GM12878 (cell line): ENCODE measurements at regions not wholly inside any gene's neighbourhood (a gene's known extent, or its start where the extent isn't known, plus 50 kb on each side); places are given as distances from the start of the nearest gene placed in this dataset.

ENCODE experiments used
- BCLAF1 ChIP-seq: fragments of 450-650 bp; IDR thresholded peaks from 2 replicates; pipeline ENCODE4 v1.6.1; 2017; ENCODE audit warnings: antibody characterized with exemption, mild to moderate bottlenecking, moderate library complexity
- EP300 ChIP-seq, 2 experiments: fragments of 150-350 bp in 1 of 2; IDR thresholded peaks; 2 replicates each; pipeline ENCODE4 v1.6.1; 2011 to 2012; ENCODE audit warnings: low read depth in 2 of 2, low read length in 2 of 2, borderline replicate concordance in 1 of 2, improper control_type of control experiment in 1 of 2, inconsistent platforms in 1 of 2; ENCODE audit not compliant: control insufficient read depth in 1 of 2
- HDGF ChIP-seq: fragments of 450-650 bp; IDR thresholded peaks from 2 replicates; pipeline ENCODE4 v1.6.1; 2016; ENCODE audit warnings: antibody characterized with exemption
- MXI1 ChIP-seq: fragments of 150-350 bp; IDR thresholded peaks from 2 replicates; pipeline ENCODE4 v1.6.1; 2011; ENCODE audit warnings: low read depth, mild to moderate bottlenecking, inconsistent platforms, low read length, improper control_type of control experiment
- NFYA ChIP-seq: IDR thresholded peaks from 2 replicates; pipeline ENCODE4 v1.6.1; 2011; ENCODE audit warnings: low read depth, mild to moderate bottlenecking, low read length, improper control_type of control experiment, borderline replicate concordance
- PML ChIP-seq: IDR thresholded peaks from 2 replicates; pipeline ENCODE4 v1.6.1; 2012; ENCODE audit warnings: low read length, inconsistent platforms
- POLR2AphosphoS5 ChIP-seq: IDR thresholded peaks from 2 replicates; pipeline ENCODE4 v1.6.1; 2011; ENCODE audit warnings: mild to moderate bottlenecking, low read length, inconsistent platforms
- RCOR1 ChIP-seq: conservative IDR thresholded peaks from 2 replicates; pipeline ENCODE4 v1.6.1; 2012; ENCODE audit warnings: low read depth, low read length, improper control_type of control experiment
- SMAD1 ChIP-seq: fragments of 450-650 bp; IDR thresholded peaks from 2 replicates; pipeline ENCODE4 v1.6.1; 2018; ENCODE audit warnings: mild to moderate bottlenecking, low read depth; ENCODE audit not compliant: partially characterized antibody
- SUPT20H ChIP-seq: IDR thresholded peaks from 2 replicates; pipeline ENCODE4 v1.6.1; 2011; ENCODE audit warnings: low read depth, mild to moderate bottlenecking, low read length, moderate library complexity, borderline replicate concordance; ENCODE audit not compliant: control insufficient read depth
- TARDBP ChIP-seq: IDR thresholded peaks from 2 replicates; pipeline ENCODE4 v1.6.1; 2016; ENCODE audit warnings: borderline replicate concordance
- TF ChIP-seq, protein P1 (sequence below): IDR thresholded peaks from 2 replicates; pipeline ENCODE4 v1.6.1; 2011; ENCODE audit warnings: borderline replicate concordance, low read depth, mild to moderate bottlenecking, moderate library complexity, low read length; ENCODE audit not compliant: insufficient read depth, poor library complexity, severe bottlenecking
- TF ChIP-seq, protein P2 (sequence below): IDR thresholded peaks from 2 replicates; pipeline ENCODE4 v1.6.1; 2011; ENCODE audit warnings: low read depth, mild to moderate bottlenecking, low read length, moderate library complexity, borderline replicate concordance; ENCODE audit errors: extremely low read depth
- TF ChIP-seq, protein P3 (sequence below): fragments of 450-650 bp; IDR thresholded peaks from 2 replicates; pipeline ENCODE4 v1.6.1; 2016; ENCODE audit warnings: mild to moderate bottlenecking
- TF ChIP-seq, protein P4 (sequence below): IDR thresholded peaks from 2 replicates; pipeline ENCODE4 v1.6.1; 2012; ENCODE audit warnings: low read depth, low read length, improper control_type of control experiment

DNA sequence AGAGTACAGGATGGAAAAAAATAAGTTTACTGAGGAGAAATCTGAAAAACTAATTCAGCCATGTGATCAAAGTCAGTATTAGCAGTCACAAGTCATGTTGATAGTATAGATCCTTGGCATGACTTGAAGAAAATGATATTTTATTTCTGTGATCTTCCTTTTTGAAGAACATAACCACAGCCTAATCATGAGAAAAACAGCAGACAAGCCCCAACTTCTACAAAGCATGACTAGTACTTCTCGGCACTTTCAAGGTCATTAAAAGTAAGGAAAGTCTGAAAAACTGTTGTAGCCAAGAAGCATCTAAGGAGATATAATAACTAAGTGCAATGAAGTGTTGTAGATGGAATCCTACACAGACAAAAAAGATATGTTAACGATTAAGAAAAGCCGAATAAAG lies 264.1 kb upstream of the FOXG1 start (continued):
- TF ChIP-seq NFYA (no peak), RCOR1 (no peak), HDGF (no peak), EP300 (IDR thresholded peaks at IDR 0.05; ENCODE audit: borderline replicate concordance in 1 of 2, control insufficient read depth in 1 of 2, low read depth in 2 of 2, low read length in 2 of 2) (no peak), TARDBP (no peak), MXI1 (no peak), POLR2AphosphoS5 (no peak), PML (no peak), BCLAF1 (no peak), SMAD1 (no peak), SUPT20H (no peak)
- TF ChIP-seq, protein P1, sequence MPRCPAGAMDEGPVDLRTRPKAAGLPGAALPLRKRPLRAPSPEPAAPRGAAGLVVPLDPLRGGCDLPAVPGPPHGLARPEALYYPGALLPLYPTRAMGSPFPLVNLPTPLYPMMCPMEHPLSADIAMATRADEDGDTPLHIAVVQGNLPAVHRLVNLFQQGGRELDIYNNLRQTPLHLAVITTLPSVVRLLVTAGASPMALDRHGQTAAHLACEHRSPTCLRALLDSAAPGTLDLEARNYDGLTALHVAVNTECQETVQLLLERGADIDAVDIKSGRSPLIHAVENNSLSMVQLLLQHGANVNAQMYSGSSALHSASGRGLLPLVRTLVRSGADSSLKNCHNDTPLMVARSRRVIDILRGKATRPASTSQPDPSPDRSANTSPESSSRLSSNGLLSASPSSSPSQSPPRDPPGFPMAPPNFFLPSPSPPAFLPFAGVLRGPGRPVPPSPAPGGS = no peak
- TF ChIP-seq, protein P2, sequence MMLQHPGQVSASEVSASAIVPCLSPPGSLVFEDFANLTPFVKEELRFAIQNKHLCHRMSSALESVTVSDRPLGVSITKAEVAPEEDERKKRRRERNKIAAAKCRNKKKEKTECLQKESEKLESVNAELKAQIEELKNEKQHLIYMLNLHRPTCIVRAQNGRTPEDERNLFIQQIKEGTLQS = no peak
- TF ChIP-seq, protein P3, sequence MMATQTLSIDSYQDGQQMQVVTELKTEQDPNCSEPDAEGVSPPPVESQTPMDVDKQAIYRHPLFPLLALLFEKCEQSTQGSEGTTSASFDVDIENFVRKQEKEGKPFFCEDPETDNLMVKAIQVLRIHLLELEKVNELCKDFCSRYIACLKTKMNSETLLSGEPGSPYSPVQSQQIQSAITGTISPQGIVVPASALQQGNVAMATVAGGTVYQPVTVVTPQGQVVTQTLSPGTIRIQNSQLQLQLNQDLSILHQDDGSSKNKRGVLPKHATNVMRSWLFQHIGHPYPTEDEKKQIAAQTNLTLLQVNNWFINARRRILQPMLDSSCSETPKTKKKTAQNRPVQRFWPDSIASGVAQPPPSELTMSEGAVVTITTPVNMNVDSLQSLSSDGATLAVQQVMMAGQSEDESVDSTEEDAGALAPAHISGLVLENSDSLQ = no peak
- TF ChIP-seq, protein P4, sequence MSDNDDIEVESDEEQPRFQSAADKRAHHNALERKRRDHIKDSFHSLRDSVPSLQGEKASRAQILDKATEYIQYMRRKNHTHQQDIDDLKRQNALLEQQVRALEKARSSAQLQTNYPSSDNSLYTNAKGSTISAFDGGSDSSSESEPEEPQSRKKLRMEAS = no peak
